WI38 (cell line): ENCODE measurements at regions not wholly inside any gene's neighbourhood (a gene's known extent, or its start where the extent isn't known, plus 50 kb on each side); places are given as distances from the start of the nearest gene placed in this dataset.

Experiments used
- H3K4me3 ChIP-seq: 2 replicates; pipeline ENCODE4 v1.5.1; 2011; ENCODE audit warnings: low read depth, mild to moderate bottlenecking, control low read depth, low read length
- TF ChIP-seq, protein P1 (sequence below): IDR thresholded peaks from 2 replicates; pipeline ENCODE4 v1.5.1; 2012; ENCODE audit warnings: low read depth, mild to moderate bottlenecking, control low read depth, low read length

DNA sequence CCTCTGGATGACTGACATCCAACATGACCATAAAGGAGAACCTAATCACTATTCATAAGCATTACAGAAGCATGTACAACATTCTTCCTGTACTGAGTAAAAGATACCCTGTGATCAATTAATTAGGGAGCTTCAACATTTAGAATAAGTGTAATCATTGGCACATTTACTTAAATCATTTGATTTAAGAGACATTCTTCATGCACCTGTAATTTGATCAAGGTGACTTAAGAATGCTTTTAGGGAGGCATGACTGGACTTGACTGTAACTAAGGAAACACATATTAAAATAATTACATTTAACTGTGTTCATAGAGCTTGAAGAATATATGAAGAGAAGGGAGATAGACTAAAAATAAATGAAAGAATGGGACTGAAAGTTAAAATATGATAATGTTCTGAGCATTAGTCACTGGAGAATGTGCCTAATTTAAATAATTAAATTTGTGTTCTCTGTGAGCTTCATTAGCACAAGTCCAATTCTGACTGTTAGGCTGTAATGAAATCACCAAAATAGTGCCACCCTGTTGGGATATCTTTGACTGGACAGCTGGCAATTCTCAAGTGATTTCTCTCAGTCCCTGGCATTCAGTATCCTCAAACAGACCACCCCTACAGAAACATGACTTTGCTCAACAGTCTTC, 295.5 kb upstream of the ADGRB3 start:
- TF ChIP-seq, protein P1, sequence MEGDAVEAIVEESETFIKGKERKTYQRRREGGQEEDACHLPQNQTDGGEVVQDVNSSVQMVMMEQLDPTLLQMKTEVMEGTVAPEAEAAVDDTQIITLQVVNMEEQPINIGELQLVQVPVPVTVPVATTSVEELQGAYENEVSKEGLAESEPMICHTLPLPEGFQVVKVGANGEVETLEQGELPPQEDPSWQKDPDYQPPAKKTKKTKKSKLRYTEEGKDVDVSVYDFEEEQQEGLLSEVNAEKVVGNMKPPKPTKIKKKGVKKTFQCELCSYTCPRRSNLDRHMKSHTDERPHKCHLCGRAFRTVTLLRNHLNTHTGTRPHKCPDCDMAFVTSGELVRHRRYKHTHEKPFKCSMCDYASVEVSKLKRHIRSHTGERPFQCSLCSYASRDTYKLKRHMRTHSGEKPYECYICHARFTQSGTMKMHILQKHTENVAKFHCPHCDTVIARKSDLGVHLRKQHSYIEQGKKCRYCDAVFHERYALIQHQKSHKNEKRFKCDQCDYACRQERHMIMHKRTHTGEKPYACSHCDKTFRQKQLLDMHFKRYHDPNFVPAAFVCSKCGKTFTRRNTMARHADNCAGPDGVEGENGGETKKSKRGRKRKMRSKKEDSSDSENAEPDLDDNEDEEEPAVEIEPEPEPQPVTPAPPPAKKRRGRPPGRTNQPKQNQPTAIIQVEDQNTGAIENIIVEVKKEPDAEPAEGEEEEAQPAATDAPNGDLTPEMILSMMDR: no peak
- no peak overlapping the region for H3K4me3 ChIP-seq

DNA sequence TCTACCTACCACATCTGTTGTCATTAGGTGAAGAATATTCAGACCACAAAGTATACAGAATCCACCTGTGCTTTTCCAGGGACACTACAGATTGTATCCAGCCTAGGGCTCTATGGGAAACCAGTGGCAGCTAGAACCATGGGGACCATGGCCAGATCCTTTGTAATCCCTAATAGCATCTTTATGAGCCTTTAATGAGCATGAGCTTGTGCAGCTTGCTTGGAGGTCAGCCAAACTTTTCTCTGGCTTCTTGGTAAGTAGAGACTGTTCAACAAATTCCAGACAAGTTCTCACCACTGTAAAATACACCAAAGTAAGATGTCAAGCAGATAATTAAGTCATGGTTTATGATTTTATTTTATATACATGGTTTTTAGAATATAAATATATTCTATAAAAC, 301.6 kb upstream of the ADGRB3 start:
- TF ChIP-seq, protein P1: no peak
- H3K4me3 ChIP-seq: no peak overlapping the region

DNA sequence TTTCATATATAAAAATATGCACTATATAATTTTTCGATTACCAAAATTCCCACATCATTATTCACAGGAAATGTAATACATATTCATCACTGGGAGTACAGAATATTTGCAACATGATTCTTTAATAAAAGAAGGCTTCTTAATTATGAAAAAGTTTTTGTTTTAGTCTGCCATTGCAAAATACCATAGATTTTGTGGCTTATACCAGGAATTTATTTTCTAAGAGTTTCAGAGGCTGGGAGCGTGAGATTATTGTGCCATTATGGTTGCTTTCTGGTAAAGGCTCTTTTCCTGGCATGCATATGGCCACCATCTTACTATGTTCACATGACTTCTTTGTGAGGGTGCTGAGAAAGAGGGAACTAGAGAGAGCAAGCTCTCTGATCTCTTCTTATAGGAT, 306.9 kb upstream of the ADGRB3 start:
- H3K4me3 ChIP-seq: no peak overlapping the region
- TF ChIP-seq, protein P1: no peak

DNA sequence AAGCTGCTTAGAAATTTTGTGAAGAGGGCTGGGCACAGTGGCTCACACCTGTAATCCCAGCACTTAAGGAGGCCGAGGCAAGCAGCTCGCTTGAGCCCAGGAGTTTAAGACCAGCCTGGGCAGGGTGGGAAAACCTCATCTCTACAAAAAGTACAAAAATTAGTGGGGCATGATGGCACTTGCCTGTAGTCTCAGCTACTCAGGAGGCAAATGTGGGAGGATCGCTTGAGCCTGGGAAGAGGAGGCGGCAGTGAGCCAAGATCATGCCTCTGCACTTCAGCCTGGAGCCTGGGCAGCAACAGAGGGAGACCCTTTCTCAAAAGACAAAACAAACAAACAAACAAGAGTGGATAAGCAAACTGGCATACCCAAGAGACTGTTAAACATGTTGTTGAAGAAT, 308.3 kb upstream of the ADGRB3 start:
- TF ChIP-seq, protein P1: no peak
- no peak overlapping the region for H3K4me3 ChIP-seq

DNA sequence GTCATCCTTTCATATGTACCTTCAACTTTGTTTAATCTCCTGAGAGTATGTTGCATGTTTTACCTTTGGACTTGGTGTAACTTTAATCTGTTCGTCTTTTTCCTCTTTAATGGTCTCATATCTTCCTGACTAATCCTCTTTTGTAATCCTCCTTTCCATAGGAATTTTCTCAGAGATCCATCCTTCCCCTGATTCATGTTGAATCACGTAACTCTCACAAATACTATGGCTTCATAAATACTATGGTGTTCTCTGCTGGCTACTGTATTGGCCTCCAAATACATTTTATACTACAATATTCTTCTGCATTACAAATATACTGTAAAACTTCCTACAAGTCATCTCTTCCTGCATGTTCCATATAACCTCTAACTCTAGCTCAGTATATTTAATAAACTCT, 317.7 kb upstream of the ADGRB3 start:
- H3K4me3 ChIP-seq: no peak overlapping the region
- TF ChIP-seq, protein P1: no peak

GRCh38 chr6:68313911-68314310, 321.2 kb upstream of the ADGRB3 start:
- TF ChIP-seq, protein P1: no peak
- no peak overlapping the region for H3K4me3 ChIP-seq

DNA sequence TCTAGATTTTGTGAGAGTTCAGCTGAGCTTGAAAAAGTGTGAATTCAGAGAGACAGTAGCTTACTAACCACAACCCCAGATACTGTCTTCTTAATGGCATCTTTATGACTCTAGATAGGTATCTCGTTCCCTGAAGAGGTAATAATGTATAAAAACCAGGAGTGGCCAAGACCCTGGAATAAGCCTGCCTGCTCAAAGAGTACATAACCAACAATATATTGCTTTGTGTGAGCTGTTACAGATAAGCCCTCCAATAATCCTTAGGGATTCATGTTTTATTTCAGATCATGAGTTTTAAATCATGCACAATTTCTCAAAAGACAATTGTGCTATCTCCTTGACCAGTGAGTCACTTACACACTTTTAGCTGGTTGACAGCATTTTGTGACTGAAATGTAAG, 327.8 kb upstream of the ADGRB3 start:
- H3K4me3 ChIP-seq: no peak overlapping the region

More for the DNA sequence above, 327.8 kb upstream of the ADGRB3 start:
- TF ChIP-seq, protein P1: no peak
